Germinal center (tissue), 1 donor: ENCODE measurements at regions not wholly inside any gene's neighbourhood (a gene's known extent, or its start where the extent isn't known, plus 50 kb on each side); places are given as distances from the start of the nearest gene placed in this dataset.

Experiments used
- DNase-seq: peaks from one replicate; pipeline ENCODE4 v3.0.0; 2012; ENCODE audit warnings: mixed read lengths, low spot score

DNA sequence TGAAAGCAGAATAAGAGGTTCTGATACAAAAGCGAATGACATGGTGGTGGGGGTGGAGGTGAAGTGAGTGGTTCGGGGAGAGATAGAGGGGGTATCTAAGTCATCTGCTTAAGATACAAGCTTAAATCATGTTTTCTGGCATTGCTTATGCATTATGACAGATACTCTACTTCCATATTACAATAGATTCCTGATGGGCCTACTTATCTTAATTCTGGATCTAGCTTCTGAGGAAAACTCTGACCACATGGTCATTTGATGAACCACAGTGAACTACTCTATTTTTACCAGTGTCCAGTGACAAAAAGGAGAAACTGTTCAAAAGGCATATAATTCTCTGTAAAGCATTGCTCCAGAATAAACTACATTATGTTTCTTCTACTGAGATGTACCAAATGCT is 673.7 kb upstream of the CCDC54 start:
- DNase-seq = no peak

- no peak for DNase-seq
Observed at GRCh38 chr3:106707347-106707746, 669.9 kb upstream of the CCDC54 start.

DNA sequence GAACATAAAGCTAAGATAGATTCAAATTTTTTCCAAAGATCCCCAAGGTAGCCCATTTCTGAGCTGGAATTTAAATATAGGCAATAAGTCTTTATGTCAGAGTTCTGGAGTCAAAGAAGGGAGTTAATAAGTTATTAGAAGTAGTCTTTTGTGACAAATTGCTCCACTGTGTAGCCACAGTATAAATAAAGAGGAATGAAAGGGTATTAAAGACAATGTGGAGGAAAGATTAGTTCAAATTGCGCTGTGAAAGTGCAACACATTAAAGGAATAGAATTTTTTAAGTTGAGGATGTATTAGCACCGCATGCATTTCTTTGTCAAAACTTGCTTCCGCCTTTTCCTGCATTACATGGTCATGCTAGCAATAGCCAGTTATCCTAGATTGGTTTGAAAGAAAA is 666.6 kb upstream of the CCDC54 start:
- DNase-seq = no peak

DNA sequence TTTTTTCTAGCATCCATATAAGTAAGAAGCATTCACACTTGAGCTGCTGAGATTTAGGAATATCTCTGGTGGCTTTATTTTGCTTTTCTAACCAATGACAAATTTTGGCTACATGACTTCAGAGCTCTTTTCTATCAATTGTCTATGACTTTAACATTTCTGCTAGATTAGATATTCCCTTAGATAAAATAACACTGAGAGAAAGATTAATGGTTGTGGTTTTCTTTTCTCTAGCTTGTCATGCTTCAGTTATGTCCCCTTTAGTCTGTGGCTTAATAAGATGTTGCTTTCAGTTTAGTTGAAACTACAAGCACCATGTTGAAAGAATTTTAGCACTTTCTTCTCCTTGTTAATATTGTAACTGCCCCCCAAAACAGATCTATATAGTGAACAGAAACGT is 665.6 kb upstream of the CCDC54 start:
- no peak for DNase-seq

GRCh38 chr3:106714400-106714799 is 662.8 kb upstream of the CCDC54 start:
- DNase-seq = no peak

DNA sequence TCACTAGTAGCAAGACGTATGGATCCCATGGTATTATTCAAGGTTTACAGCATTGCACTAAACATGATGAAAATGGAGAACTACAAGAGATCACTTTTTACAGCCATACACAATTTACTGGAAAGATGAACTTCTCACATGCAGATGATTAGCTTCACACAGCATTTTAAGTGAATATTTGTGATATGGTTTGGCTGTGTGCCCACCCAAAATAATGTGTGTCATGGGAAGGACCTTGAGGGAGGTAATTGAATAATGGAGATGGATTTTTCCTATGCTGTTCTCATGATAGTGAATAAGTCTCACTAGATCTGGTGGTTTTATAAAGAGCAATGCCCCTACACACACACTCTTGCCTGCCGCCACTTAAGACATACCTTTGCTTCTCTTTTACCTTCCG is 662.0 kb upstream of the CCDC54 start:
- no peak for DNase-seq

- no peak for DNase-seq
Observed at GRCh38 chr3:106717178-106717780, 660.0 kb upstream of the CCDC54 start.

DNA sequence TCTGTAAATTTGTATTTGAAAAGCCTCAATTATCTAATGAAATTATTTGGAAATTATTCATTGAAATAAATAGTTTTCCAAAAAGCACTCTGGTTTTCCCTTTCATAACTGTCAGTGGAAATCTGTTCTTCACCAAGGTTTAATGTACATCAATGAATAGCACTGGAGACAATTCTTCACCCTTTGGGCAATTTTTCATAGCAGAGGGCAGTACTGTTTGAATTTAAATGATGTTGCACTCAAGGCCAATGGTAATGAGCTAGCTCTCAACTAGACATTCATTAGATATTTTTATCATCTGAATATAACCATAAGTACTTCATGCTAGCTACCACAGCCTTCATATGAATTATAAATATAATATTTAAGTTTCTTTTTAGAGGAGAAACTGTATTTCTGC is 658.2 kb upstream of the CCDC54 start:
- no peak for DNase-seq

DNA sequence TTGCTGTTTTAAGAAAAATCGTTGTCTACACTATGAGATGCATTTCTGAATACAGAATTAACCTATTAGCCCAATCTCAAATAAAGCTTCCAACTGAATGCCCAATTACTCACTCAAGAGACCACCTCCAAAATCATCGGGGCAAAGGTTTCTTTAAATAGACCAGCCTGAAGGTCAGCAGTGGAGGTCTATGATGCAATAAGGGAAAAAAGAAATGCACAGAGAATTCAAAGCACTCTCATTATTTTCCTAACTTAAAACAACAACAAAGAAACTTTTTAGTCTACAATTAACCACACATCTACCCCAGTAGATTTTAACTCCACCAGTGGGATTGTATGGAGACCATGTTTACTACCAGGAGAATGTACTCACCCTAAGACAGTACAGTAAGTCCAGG is 657.7 kb upstream of the CCDC54 start:
- DNase-seq = no peak

DNA sequence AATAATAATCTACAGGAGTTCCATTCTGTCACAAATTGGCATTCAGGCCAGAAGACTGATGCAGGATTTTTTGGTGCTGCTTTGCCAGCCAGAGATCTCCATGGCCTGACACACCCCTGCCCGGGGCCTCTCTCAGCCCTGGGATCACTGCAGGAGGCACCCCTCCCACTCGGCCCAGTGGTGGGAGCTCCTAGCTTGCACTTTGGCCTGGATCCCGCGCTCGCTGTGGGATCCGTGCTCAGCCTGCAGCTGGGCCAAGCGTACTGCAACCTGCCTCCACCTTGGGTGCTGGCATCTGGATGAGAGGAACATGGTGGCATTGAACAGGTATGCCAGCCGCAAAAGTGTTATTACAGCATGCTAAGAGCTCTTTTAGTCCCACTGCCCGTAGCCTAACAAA is 656.7 kb upstream of the CCDC54 start:
- no peak for DNase-seq

GRCh38 chr3:106725566-106725965 is 651.7 kb upstream of the CCDC54 start:
- no peak for DNase-seq

DNA sequence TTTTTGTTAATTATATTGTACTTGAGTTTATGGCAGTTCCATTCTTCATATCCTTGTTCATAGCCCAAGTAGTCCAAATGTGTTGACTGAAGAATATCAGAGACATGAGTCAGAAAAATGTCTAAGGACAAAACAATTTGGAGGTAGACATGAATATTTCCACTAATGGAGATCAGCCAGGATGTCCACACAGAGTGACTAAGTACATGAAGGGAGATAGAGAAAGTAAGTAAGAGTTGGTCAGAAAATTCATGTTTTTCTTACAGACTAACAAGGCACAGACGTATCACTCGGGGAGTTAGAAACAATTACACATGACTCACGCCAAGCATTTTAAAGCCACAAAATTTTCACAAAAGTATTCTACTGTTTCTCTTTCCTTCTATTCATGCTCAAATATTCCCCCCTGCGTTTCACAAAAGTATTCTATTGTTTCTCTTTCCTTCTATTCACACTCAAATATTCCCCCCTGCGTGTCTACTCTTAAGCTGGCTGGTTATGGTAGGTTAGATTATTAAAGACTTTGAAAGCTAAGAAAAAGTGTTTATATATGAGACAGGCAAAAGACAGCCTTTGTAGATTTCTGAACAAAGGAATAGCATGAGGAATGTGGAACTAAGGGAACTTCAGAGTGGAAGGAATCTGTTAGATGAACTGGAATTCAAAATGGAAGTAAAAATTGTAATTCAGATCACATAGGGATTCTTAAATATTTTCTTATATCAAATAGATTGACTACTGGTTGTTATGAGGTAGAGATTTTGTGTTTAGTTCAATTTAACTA is 648.7 kb upstream of the CCDC54 start:
- no peak for DNase-seq

- DNase-seq = no peak
Observed at GRCh38 chr3:106729481-106729880, 647.8 kb upstream of the CCDC54 start.

DNA sequence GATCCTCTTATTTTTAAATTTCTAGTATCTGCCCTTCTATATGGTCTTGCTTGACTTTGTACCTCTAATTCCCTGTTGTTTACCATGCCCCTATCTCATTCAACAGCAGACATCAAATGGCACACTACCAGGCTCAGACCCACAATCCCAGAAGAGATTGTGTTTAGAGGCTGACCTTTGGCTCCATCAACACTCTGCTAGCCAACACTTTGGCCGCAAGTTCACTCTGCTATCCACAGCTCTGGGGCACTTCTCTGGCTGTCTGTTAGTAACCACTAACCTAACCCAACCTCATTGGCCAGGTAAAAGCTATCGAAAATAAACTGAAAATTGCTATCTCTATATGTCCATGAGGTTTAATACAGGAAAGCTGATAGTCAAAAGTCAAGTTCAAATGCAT is 646.0 kb upstream of the CCDC54 start:
- no peak for DNase-seq

DNA sequence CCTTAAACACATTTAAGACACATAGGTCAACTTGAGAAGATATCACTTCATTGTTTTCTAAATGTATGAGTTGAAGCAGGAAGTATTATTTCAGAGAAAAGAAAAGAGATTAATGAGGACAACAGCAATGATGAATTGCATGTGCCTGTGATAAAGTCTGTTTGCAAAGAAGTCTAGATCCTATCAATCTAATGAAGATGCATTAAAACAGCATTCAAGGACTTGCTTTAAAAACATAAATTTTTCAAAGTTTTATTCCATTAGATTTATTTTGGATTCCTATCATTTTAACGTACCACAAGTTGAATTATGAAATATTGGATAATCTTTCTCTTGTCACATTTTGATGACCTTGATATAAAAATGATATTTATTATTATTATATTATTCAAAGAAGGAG is 642.5 kb upstream of the CCDC54 start:
- no peak for DNase-seq

DNA sequence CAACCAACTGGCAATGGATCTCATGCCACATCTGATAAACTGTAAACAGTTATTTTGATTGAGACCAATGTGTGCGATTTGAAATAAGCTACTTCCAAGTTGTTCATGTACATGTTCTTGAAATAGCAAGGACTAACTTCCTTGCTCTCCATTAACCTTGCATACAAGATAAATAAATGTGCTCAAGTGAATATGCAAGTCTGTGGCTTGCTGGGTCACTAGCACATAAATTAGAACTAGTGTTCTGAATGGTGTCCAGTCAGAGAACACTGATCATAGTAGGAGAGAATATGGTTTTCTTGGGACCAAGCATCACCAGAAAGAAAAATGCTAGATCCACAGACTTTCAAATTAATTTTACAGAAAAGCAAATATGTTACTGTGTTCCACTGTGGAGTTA is 640.0 kb upstream of the CCDC54 start:
- no peak for DNase-seq

DNA sequence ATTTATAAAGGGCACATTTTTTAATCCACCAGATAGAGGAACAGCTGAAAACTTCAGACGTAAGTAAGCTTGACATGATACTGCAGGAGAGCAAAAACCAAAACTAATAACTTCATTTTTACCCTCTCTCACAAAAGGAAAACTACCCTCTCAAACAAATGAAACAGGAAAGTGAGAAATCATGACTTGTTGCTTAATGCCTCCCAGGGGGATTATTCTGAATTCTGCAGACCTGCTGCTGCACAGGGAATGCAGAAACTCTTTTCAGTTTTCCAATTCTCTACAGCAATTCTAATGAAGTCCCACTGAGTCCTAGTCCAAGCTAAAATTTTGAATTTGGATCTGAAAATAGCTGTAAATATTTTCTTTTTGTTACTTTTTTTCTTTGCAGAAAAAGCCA is 637.1 kb upstream of the CCDC54 start:
- no peak for DNase-seq

- DNase-seq = no peak
Observed at GRCh38 chr3:106745344-106746168, 631.7 kb upstream of the CCDC54 start.

DNA sequence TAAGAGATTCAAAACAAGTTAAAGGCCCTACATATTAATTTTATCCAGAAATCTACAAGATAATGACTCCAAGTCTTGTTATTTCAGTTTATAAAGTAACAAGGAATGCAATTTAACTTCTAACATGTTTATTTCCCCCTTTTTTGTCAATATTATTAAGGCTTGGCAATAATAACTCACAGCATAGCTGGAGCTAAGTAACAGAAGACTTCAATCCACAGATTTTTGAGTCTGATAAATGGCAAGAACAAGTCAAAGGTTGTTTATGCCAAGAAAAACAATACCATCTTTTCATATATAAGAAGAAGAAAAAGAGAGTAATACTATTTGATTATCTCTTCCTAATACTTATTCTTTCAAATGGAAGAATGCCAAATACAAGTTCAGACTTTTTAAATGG is 631.0 kb upstream of the CCDC54 start:
- DNase-seq = no peak

DNA sequence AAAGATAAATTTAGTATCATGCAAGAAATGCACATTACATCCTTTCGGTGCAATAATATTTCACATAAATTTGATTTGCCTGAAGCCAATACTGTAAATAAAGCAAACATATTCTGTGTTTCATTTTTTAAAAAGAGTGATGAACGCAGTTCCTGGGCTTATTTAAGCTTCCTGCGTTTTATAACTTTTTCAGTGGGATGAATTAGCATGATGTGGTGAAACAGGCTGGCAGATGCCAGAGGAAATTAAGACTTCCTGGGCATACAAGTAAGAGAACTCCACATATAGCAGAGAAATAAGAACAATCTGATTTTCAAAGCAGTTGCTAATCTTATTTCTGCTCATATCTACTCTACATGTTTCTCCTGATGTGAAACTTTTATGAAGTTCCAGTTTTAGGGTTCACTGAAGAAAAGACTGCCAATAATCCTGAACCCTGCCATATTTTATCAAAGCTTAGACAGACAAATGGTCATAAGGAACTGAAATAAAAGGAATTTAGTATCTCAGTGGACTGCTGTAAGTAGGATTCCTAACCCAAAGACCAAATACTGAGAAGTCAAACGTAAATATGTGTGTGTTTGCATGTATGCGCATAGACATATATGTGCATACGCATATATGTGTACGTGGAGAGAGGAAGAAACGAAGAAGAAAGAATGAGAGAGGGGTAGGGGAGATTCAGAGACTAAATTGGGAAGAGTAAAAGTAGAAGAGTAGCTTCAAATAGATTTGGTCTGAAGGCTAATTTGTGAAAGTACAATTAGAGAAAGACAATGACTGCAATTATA is 628.6 kb upstream of the CCDC54 start:
- no peak for DNase-seq

DNA sequence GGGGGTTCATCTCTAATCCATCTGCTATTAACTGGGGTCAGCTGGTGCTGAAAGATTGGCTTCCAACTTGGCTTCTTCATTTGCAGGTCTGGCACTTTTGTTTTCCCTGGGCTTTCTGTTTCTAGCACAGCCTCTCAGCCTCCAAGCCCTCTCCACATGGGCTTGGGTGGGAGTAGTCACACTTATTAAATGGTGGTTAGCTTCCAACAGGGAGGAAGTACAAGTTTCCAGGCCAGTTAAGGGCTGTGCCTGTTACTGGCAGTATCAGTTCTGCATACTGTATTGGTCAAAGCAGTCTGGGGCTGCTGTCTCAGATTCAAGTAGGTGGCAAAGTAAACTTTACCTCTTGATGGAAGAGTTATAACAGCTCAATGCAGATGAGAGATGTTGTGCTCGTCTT is 627.1 kb upstream of the CCDC54 start:
- DNase-seq = no peak

- DNase-seq = no peak
Observed at GRCh38 chr3:106755336-106755735, 621.9 kb upstream of the CCDC54 start.
